ENCODE measurements at regions not wholly inside any gene's neighbourhood (a gene's known extent, or its start where the extent isn't known, plus 50 kb on each side); places are given as distances from the start of the nearest gene placed in this dataset.

DNA sequence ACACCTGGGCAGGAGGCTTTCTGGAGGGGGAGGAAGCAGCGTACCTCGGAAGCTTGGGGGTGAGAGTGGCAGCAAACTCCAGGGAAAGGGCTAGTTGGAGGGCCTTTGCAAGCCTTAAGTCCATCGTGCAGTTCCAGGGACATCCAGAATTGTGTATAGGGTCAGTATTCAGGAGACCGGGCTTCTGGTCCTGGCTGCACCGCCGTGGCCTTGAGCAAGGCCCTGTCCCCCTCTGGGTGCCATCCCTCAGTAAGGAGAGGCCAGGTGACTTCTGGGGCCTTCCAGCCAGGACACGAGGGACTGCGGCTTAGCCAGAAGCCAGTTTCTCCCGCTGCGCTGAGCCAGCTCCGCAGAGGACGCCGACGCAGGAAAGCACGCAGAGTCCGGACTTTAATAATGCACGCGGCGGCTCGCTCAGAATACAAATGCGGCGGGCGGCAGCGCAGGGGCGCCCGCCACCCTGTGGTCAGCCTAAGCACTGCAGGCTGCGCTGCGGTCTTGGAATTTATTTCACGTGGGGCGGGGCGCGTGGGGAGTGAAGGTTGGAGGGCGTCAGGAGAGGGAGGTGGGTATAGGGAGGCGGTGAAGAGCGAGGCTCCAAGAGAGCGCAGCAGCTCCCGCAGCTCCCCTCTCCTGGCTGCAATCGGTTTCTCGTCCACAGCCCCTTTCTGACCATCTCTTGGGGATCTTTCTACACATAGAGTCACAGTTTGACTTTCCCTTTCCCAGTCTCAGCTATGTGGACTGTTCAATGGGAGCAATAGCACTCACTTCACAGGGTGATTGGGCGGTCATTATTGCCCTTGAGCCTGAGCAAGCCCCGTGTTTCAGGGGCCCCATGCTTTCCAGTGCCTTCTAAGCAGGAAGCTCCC lies 94.1 kb upstream of the GPR50 start:
- POLR2A ChIA-PET (ENCODE audit: low non-redundant PET), result no interaction called here
- no peak overlapping the region for H3K27ac ChIP-seq (ENCODE audit: low read depth, low read length, poor library complexity, severe bottlenecking)

DNA sequence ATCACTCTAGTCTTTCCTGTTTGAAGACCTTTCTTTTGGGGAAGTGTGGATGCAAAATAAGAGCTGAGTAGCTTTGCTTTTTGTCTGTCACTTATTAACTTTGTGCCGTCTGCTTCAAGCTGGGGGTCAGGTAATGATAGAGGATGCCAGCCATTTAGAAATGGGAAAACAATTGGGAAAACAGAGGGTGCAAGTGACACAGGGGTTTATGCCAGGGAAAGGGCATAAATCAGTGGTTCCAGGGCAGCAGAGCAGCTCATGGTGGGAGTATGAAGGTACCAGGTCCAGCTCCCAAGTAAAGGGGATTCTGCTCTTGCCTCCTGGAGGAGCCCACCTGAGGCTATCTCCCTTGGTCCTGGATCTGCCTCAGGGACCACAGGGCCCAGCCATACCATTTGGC lies 91.9 kb upstream of the GPR50 start:
- Histone ChIP-seq H3K4me1 (ENCODE audit: insufficient read depth, low read length, poor library complexity, severe bottlenecking) (no peaks in the 10 kb centered on the region), H3K4me3 (ENCODE audit: low read depth, low read length, poor library complexity, severe bottlenecking) (no peak overlapping the region), H3K27me3 (replicated peaks; ENCODE audit: insufficient read depth, low read depth, low read length, poor library complexity) (peaks cover 18% of the 10 kb centered on the region), H3K27ac (ENCODE audit: low read depth, low read length, poor library complexity, severe bottlenecking) (no peak overlapping the region), H3K9me3 (ENCODE audit: low read depth, low read length, poor library complexity, severe bottlenecking) (no peaks in the 10 kb centered on the region), H3K36me3 (ENCODE audit: insufficient read depth, low read length, poor library complexity, severe bottlenecking) (no peaks in the 10 kb centered on the region)
- POLR2A ChIA-PET (ENCODE audit: low non-redundant PET), result no interaction called here
- no peak for DNase-seq (ENCODE audit: low spot score)
- CTCF ChIA-PET, result no interaction called here
- BruUV-seq (replicated peaks), result no TSS peak
- TF ChIP-seq EZH2 (IDR thresholded peaks at IDR 0.05; ENCODE audit: borderline replicate concordance, low read depth, low read length, poor library complexity, severe bottlenecking), result no peak
- TF ChIP-seq, protein P1, sequence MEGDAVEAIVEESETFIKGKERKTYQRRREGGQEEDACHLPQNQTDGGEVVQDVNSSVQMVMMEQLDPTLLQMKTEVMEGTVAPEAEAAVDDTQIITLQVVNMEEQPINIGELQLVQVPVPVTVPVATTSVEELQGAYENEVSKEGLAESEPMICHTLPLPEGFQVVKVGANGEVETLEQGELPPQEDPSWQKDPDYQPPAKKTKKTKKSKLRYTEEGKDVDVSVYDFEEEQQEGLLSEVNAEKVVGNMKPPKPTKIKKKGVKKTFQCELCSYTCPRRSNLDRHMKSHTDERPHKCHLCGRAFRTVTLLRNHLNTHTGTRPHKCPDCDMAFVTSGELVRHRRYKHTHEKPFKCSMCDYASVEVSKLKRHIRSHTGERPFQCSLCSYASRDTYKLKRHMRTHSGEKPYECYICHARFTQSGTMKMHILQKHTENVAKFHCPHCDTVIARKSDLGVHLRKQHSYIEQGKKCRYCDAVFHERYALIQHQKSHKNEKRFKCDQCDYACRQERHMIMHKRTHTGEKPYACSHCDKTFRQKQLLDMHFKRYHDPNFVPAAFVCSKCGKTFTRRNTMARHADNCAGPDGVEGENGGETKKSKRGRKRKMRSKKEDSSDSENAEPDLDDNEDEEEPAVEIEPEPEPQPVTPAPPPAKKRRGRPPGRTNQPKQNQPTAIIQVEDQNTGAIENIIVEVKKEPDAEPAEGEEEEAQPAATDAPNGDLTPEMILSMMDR (conservative IDR thresholded peaks at IDR 0.05; ENCODE audit: low read depth, low read length), result no peak
- intact Hi-C loops (cut with micrococcal nuclease; ENCODE audit: unreplicated experiment), result no loop called here

More for the DNA sequence above, 94.1 kb upstream of the GPR50 start:
- no peak overlapping the region for H3K4me3 ChIP-seq (ENCODE audit: low read depth, low read length, poor library complexity, severe bottlenecking)
- H3K4me1 ChIP-seq (ENCODE audit: insufficient read depth, low read length, poor library complexity, severe bottlenecking), result no peaks in the 10 kb centered on the region
- no peaks in the 10 kb centered on the region for H3K9me3 ChIP-seq (ENCODE audit: low read depth, low read length, poor library complexity, severe bottlenecking)
- no peak for TF ChIP-seq EZH2 (IDR thresholded peaks at IDR 0.05; ENCODE audit: borderline replicate concordance, low read depth, low read length, poor library complexity, severe bottlenecking)
- TF ChIP-seq, protein P1 (conservative IDR thresholded peaks at IDR 0.05; ENCODE audit: low read depth, low read length), result peak; percentile 96
- no peaks in the 10 kb centered on the region for H3K27me3 ChIP-seq (replicated peaks; ENCODE audit: insufficient read depth, low read depth, low read length, poor library complexity)
- no TSS peak for BruUV-seq (replicated peaks)
- intact Hi-C loops (cut with micrococcal nuclease; ENCODE audit: unreplicated experiment), result loop anchor here (1.0 kb wide), 1 partner anchor 310 kb away; no protein-coding TSS in a partner anchor
- peak; percentile 74 for DNase-seq (ENCODE audit: low spot score)
- no peaks in the 10 kb centered on the region for H3K36me3 ChIP-seq (ENCODE audit: insufficient read depth, low read length, poor library complexity, severe bottlenecking)
- CTCF ChIA-PET, result interaction anchor here (0.6 to 3.1 kb wide), 2 partner anchors 283 to 310 kb away, joined by 3 to 39 read pairs; no protein-coding TSS in a partner anchor

DNA sequence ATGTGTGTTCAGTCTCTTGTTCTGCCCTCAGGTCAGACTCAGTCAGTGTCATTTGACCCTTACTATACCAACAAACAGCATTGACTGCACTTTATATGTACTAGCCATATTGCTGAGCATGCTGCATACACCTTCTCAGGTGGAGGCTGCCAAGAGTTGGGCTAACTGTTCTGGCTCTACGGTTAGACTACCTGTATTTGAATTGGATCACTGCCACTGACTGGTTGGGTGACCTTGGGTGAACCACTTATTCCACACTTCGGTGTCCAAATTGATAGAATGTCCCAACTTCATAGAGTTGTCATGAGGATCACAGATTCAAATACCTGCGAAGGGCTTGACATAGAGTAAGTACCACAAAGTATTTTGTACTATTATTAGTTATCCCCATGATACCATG lies 91.2 kb upstream of the GPR50 start:
- H3K4me3 ChIP-seq (ENCODE audit: low read depth, low read length, poor library complexity, severe bottlenecking), result no peak overlapping the region
- no peaks in the 10 kb centered on the region for H3K9me3 ChIP-seq (ENCODE audit: low read depth, low read length, poor library complexity, severe bottlenecking)
- intact Hi-C loops (cut with micrococcal nuclease; ENCODE audit: unreplicated experiment), result no loop called here
- no peak overlapping the region for H3K27ac ChIP-seq (ENCODE audit: low read depth, low read length, poor library complexity, severe bottlenecking)
- no peaks in the 10 kb centered on the region for H3K4me1 ChIP-seq (ENCODE audit: insufficient read depth, low read length, poor library complexity, severe bottlenecking)
- TF ChIP-seq, protein P1 (conservative IDR thresholded peaks at IDR 0.05; ENCODE audit: low read depth, low read length), result no peak
- no peak for TF ChIP-seq EZH2 (IDR thresholded peaks at IDR 0.05; ENCODE audit: borderline replicate concordance, low read depth, low read length, poor library complexity, severe bottlenecking)
- no TSS peak for BruUV-seq (replicated peaks)
- no peaks in the 10 kb centered on the region for H3K36me3 ChIP-seq (ENCODE audit: insufficient read depth, low read length, poor library complexity, severe bottlenecking)
- ChIA-PET CTCF (no interaction called here), POLR2A (ENCODE audit: low non-redundant PET) (no interaction called here)
- peaks cover 18% of the 10 kb centered on the region for H3K27me3 ChIP-seq (replicated peaks; ENCODE audit: insufficient read depth, low read depth, low read length, poor library complexity)
- no peak for DNase-seq (ENCODE audit: low spot score)

Data from A673 (cell line).